ENCODE measurements at regions not wholly inside any gene's neighbourhood (a gene's known extent, or its start where the extent isn't known, plus 50 kb on each side); places are given as distances from the start of the nearest gene placed in this dataset.

- no peak for DNase-seq
These were observed 78.6 kb downstream of the ARF6 start for GRCh38 chr14:49971156-49972130.

- DNase-seq, result no peak
These were observed 79.3 kb downstream of the ARF6 start for GRCh38 chr14:49972131-49972671.

DNA sequence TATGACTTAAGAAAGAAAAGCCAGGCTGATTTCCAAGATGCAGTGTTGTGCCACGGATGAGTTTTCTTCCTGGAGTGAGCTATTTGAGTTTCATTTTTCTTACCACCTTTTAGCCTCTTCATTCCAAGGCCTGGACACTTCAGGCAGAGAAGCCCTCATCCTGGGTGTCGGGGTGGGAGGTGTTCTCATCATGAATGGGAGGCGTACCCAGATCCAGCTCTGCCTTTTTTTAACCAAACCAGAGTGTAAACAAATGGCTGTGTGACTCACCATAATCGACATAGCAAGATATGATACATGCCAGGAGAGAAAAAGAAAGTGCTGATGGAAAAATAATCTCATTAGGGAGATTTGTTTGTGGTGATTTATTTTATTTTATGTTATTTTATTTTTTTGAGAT lies 79.9 kb downstream of the ARF6 start:
- DNase-seq, result peak; percentile 23

DNA sequence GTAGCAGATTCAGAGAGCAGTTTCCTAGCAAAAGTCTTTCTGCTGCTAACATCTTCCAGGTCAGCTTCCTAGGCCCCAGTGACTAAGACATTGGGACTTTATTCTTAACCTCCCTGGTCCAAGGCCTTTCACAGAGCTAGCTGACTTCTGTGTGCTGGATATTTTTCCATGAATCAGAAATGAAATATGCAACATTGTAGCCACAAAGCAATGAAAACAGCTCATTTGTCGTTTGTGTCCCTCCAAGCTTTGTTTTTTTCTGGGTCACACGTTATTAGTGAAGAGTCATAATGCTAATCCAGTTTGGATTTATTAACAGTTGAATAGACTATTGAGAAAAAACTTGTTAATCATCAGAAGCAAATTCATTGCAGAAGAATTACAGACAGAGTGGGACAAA lies 82.4 kb downstream of the ARF6 start:
- DNase-seq, result no peak

GRCh38 chr14:49975799-49976198 lies 82.9 kb downstream of the ARF6 start:
- no peak for DNase-seq

GRCh38 chr14:49977126-49977841 lies 84.4 kb downstream of the ARF6 start:
- DNase-seq, result no peak

DNA sequence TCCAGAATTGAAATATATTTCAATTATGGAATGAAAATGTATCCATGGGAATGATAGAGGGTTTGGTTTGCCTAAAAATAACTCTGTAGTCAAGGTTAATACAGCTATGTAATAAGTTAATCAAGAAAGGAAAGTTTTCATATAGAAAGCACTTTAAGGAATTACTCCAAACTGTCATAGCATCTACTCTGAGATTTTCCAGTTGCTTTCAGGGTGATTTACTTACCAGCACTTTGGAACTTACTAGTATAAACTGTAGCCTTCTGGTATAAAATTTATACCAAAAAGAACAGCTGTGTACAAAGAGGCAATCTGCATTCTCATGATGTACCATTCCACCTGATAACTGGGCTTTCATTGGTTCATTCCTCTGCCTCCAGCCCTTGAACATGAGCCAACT lies 87.1 kb downstream of the ARF6 start:
- no peak for DNase-seq

- no peak for DNase-seq
These were observed 89.2 kb downstream of the ARF6 start for GRCh38 chr14:49982082-49982481.

- DNase-seq, result no peak
These were observed 89.6 kb downstream of the ARF6 start for GRCh38 chr14:49982501-49982951.

GRCh38 chr14:49984424-49984823 lies 91.5 kb downstream of the ARF6 start:
- DNase-seq, result no peak

DNA sequence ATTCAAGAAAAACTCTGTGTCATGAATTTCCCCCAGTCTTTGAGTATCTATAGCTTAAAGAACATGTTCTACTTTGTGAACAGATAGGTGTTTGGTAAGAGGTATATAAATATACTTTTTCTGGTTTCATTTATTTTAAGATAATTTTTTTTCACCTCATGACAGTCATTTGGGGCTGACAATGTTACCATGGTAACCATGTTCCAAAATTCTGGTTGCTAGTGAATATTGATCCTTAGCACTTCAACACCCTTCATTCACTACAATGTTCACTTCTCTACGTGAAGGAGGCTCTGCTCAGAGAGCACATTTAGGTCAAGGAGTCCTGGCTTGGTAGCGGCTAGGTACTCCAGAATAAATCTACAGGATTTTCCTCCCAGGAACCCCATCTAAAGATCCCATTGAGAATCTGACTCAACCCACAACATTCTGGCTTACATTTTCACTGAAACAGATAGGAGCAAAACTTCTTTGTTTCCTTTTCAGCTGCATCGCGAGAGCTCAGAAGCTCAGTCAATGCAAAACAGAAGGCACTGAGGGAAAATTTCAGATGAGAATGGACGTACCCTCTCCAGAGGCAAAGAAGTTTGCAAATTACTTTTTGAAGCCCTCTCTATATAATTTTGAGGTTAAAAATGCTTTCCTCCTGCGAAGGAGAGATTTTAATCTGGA lies 93.6 kb downstream of the ARF6 start:
- no peak for DNase-seq

- no peak for DNase-seq
These were observed 95.5 kb downstream of the ARF6 start for GRCh38 chr14:49988080-49988990.

DNA sequence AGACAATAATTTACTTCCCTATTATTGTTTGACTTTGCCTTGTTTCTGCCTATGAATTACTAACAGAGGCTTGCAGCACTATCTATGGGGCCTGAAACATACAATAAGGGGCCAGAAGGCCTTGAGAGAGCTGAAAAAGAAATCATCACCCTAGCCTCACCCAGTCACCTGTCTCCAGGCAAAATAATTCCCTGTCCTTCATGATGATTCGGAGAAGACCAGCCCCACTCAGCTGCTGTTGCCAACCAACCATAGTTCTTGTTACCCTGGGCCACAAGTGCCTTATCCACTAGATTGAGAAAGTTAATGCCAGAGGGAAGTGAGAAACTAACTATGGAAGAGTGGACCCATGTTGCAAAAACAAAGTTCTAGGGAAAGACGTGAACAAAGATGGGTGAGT lies 97.1 kb downstream of the ARF6 start:
- DNase-seq, result no peak

DNA sequence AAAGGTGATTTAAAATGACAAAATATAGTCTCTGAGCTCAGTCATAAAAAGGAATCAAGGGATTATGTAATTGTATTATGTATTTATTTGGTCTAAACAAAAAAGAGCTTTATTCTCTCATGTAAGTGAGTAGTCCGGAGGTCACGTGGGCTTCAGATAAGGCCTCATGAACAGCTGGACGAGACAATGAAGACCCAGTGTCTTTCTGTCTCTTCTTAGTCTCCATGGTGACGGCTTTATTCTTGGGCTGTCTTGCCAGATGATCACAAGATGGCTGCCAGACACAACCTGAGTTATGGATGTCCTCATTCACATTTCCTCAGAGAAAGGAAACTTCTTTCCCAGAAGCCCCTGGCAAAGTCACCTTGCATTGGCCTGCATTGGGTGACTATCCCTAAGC lies 98.6 kb downstream of the ARF6 start:
- DNase-seq, result no peak

DNA sequence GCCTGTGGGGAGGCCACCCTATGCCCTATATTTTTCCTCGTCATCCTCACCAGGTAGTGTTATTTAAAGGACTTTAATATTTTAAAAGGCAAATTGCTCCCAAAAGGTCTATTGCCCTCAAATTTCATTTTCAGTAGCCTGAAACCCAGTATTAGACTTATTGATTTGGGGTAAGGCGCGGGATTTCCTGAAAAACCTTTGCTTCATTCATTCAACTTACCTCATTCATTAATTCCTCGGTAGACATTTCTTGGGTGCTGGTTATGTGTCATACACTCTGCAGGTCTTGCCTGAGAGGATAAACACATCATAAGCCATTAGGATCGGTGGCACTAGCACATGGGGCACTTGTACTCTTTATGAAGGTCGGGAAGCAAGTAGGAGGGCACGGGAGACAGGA lies 99.2 kb downstream of the ARF6 start:
- DNase-seq, result no peak

DNA sequence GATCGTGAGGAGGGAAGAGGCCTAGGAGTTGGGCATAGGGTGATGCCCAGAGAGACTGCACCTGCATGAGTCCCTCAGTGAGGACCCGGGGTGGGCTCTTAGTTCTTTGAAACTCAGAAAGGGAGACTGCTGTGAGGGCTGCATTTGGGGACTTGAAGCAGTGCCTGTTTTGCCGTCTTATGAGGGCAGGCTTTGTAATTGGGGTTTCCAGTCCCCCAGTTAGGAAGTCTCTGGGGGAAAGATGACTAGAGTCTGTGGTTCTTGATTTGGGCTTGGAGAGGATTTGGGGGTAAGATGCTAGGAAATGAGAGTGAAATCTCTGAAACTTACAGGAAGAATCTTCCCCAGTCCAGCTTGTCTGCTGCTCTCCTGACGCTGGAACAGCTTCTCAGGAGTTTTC lies 99.6 kb downstream of the ARF6 start:
- DNase-seq, result no peak

- DNase-seq, result no peak
These were observed 100.0 kb downstream of the ARF6 start for GRCh38 chr14:49992901-49993339.

GRCh38 chr14:49993565-49993964 lies 100.7 kb downstream of the ARF6 start:
- DNase-seq, result no peak

DNA sequence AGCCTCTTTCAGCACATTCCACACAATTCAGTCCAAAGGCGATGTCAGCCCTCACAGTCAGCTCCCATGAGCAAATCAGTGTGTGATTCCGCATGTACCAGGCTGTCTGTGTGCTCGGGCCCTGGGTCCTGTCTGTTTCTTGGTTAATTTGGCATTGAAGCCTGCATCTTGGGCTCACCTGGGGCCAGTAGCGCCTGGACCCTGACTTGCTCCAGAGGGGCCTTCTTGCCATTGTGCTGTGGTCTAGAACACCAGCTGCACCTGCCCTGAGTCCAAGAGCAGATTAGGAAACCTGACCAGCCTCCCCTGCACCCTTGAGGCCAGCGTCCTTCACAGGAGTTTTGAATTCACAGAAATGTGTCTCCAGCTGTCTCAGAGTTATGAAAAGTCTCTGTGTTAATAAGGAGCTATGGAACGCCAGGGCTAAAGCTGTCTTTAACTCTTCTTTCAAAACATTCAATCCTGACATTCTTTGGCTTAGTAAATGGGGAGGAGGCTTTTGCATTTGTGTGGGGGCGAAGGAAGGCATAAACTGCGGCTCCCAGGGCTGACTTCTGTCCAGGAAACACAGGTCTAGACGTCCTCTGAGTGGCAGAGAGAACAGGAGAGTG lies 102.2 kb downstream of the ARF6 start:
- DNase-seq, result no peak

DNA sequence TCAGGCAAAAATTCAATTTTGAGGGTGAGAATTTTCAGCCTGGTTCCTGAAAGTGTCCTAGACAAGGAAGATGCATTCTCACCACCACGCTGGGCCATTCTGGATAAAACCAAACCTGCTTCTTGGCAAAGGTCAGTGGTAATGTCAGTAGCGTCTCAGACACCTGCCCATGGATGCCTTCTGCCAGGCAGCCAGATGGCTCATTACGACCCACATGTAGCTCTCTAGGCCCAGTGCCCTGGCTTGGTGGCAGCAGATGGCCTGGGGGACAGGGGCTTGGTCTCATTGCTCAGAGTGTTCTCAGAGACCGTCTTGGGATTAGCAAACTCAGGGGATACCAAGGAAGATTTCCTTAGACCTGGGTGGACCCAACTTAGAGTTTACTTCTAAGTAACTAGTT lies 105.1 kb downstream of the ARF6 start:
- DNase-seq, result no peak

- DNase-seq, result no peak
These were observed 106.4 kb downstream of the ARF6 start for GRCh38 chr14:49999146-49999761.

All from NCI-H1417 treated with DMSO at 0.1 percent for 48 hours (cell line).